ENCODE measurements at regions not wholly inside any gene's neighbourhood (a gene's known extent, or its start where the extent isn't known, plus 50 kb on each side); places are given as distances from the start of the nearest gene placed in this dataset.

GRCh38 chr3:104168386-104168785, 1198.3 kb upstream of the ALCAM start:
- no peak for TF ChIP-seq HDAC2 (IDR thresholded peaks at IDR 0.05)
- TF ChIP-seq POLR2A (IDR thresholded peaks at IDR 0.05; ENCODE audit: low read depth, low read length): no peak
- TF ChIP-seq CTCF (IDR thresholded peaks at IDR 0.05 in 2 of 3, conservative IDR thresholded peaks at IDR 0.05 in 1 of 3; ENCODE audit: control insufficient read depth in 2 of 3, extremely low read depth in 1 of 3, insufficient read depth in 1 of 3, low read depth in 3 of 3, low read length in 3 of 3): no peak
